ENCODE measurements at regions not wholly inside any gene's neighbourhood (a gene's known extent, or its start where the extent isn't known, plus 50 kb on each side); places are given as distances from the start of the nearest gene placed in this dataset.
"Not testable (repeated sequence)": the region's sequence is repeated elsewhere in the genome, so short reads cannot be mapped to it uniquely, and the experiment has no call there.

DNA sequence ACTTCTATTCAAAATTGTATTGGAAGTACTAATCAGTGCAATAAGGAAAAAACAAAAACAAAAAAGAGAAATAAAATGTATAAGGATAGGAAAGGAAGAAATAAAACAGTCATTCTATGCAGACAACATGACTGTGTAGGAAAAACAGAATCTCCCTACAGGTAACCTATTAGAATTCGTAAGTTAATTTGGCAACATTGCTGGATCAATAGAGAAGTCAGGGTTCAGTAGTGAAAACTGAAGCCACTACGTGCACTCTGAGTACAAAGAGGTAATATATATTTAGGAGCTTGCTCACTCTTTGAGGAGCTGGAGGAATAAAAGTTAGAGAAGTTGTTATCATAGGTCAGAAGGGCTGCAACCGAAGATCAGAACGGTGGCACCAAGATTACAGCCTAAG, 84.0 kb upstream of the BMAL1 start:
- Mint-ChIP-seq H3K27me3 (peaks cover 22 to 42% of the 10 kb centered on the region in 2 donors), H3K4me1 (no peaks in the 10 kb centered on the region), H3K9me3 (peaks cover 27 to 28% of the 10 kb centered on the region in 2 donors), H3K4me3 (no peak overlapping the region), H3K36me3 (peaks cover 1 to 4% of the 10 kb centered on the region in 2 donors), H3K27ac (no peak overlapping the region)
- DNase-seq (no peak), ATAC-seq (replicated peaks) (no peak)

DNA sequence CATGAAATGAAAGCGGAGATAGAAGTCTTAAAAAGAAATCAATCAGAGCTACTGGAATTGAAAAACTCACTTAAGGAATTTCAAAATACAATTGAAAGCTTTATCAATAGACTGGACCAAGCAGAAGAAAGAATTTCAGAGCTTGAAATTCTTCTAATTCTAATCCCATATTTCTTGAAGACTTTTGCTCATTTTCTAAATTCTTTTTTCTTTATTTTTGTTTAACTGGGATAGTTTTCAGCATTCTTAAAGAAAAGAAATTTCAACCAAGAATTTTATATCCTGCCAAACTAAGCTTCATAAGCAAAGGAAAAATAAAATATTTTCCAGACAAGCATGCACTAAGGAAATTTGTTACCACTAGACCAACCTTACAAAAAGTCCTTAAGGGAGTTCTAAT, 80.2 kb upstream of the BMAL1 start:
- not testable (repeated sequence) for H3K4me1 Mint-ChIP-seq; ATAC-seq (replicated peaks); DNase-seq; H3K36me3 Mint-ChIP-seq; H3K27ac Mint-ChIP-seq; H3K4me3 Mint-ChIP-seq
- peaks cover 29% of the 10 kb centered on the region in 2 donors for H3K9me3 Mint-ChIP-seq
- H3K27me3 Mint-ChIP-seq = peaks cover 7 to 23% of the 10 kb centered on the region in 2 donors

DNA sequence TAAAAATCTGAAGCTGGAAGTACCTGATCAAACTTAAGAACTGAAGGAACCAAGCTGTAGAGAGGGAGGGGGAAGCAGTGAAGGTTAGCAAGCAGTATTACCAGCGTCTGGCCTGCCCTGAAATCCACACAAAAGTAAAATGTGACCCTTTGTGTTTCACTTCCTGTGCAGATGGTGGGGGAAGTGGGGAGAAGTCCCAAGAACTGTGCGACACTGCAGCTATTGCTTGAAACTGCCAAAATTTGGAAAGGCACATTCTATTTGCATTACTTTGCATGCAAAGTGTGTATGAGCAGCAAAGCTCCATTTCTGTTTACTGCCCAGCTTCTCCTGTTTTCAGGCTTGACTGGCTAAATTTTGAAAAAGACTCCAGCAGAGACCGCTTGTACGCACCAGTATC, 72.1 kb upstream of the BMAL1 start:
- peaks cover 0 to 2% of the 10 kb centered on the region in 2 donors for H3K9me3 Mint-ChIP-seq
- no peak overlapping the region for H3K27ac Mint-ChIP-seq
- H3K27me3 Mint-ChIP-seq = peaks cover 11 to 13% of the 10 kb centered on the region in 2 donors
- H3K4me3 Mint-ChIP-seq = no peak overlapping the region
- ATAC-seq (replicated peaks) (peak; percentile 83 to 88), DNase-seq (no peak)
- H3K4me1 Mint-ChIP-seq = peaks cover 16 to 26% of the 10 kb centered on the region in 2 donors
- H3K36me3 Mint-ChIP-seq = no peaks in the 10 kb centered on the region

DNA sequence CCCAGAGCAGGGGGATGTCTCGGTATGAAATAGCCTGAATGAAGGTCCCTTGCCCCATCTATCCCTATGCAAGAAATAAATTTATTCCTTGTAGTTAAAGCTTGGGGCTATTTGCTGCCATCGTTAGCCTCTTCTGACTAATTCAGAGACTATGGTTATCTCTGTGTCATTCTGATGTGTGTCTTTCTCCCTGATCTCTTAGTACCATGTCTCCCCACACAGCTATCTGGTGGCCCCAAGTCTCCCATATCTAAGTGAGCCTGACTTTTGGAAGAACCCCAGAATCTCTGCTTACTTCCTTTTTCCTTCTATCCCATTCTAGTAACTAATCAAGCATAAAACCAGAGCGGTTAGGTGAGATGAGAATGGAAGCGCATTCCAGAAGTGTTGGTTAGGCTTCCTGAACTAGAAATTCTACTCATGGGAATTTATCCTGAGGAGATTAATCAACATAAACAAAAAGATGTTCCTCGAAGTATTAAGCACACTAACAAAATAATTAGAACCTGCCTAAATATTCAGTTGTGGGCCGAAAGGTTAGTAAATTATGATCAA, 71.4 kb upstream of the BMAL1 start:
- DNase-seq (no peak), ATAC-seq (replicated peaks) (peak in 1 of 2 donors; percentile 33)
- H3K27ac Mint-ChIP-seq = no peak overlapping the region
- H3K36me3 Mint-ChIP-seq = no peaks in the 10 kb centered on the region
- H3K27me3 Mint-ChIP-seq = peaks cover 11 to 13% of the 10 kb centered on the region in 2 donors
- H3K4me1 Mint-ChIP-seq = peaks cover 16 to 26% of the 10 kb centered on the region in 2 donors
- no peaks in the 10 kb centered on the region for H3K9me3 Mint-ChIP-seq
- no peak overlapping the region for H3K4me3 Mint-ChIP-seq

DNA sequence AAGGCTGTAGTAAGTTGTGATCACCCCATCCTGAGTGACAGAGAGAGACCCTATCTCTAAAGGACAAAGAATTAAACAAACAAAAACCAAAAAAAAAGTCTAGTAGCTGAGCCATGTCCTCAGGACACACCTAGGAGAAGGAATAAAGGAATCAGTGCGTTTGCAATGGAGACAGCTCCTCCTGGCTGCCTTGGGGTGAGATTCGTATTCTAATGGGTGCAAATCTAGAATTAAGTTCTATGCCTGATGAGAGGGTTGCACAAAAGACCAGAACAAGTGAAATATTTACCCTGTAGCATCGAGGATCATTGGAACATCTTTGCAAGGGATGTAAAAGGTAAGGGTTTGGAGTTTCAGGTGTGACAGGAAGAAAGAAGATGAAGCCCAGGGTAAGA, 70.3 kb upstream of the BMAL1 start:
- Mint-ChIP-seq H3K27ac (no peak overlapping the region), H3K4me3 (peak overlapping the region; percentile 3 to 14), H3K4me1 (peaks cover 16 to 26% of the 10 kb centered on the region in 2 donors), H3K36me3 (no peaks in the 10 kb centered on the region), H3K27me3 (peaks cover 11 to 13% of the 10 kb centered on the region in 2 donors), H3K9me3 (no peaks in the 10 kb centered on the region)
- no peak for DNase-seq
- no peak for ATAC-seq (replicated peaks)

DNA sequence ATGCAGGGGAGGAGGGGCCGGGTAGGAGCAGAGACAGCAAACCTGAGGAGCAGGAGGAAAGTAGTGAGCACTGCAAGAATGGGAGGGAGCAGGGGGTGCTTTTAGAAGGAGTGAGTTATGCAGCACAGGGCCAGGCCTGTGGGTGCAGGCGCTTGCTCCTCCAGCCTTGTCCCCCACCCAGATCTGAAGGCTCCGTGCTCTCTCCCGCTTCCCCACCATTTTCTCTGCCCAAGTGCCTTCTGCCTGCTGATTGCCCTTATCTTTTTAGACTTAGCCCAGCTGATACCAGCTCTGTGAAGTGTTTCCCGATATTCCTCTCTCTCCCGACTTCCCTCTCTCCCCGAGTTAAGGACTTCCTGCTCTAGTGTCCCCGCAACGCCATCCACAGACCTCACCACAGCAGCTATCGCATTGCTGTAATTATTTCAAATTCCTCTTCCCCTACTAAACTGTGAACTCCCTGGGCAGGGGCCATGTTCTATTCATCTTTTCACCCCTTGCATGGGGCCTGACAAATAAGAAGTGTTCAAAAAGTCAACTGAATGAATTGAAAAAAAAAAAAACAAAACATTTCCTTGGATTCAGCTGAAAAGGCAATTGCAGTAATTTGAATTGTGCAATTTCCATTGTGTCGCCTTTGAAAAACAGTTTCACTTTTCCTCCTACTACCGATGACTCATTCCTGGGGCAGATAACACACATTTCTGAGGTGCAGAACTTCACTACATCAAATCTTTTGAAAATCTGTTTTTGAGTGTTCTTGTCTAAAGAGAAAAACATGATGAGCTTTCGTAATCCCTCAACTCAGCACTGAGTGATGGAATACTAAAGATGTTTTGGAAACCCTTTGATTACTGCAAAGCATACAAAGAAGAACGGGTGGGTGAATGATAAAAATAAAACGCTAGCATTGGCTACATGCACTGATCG, 69.7 kb upstream of the BMAL1 start:
- DNase-seq (no peak), ATAC-seq (replicated peaks) (no peak)
- H3K4me3 Mint-ChIP-seq = peak overlapping the region; percentile 9 to 14
- peak overlapping the region; percentile 15 for H3K27ac Mint-ChIP-seq
- peaks cover 16 to 26% of the 10 kb centered on the region in 2 donors for H3K4me1 Mint-ChIP-seq
- no peaks in the 10 kb centered on the region for H3K9me3 Mint-ChIP-seq
- H3K27me3 Mint-ChIP-seq = peaks cover 11 to 13% of the 10 kb centered on the region in 2 donors
- H3K36me3 Mint-ChIP-seq = no peaks in the 10 kb centered on the region

DNA sequence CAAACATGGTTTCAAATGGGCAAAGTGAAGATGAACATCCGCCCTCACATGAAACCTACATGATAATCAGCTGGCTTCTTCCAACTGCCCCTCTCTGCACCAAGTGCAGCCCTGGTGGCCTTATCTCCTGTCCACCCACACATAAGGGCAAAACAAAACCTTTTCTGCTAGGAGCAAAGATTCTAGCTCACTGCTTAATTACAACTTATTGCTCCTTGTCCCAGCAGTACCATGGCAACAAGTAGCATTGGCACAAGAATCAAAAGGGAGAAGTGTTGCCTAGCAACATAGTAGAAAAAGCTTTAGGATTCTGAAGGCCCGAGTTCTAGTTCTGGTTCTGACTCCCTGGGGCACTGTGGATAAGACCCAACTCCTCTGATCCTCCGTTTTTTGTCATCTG, 68.7 kb upstream of the BMAL1 start:
- Mint-ChIP-seq H3K4me3 (no peak overlapping the region), H3K27ac (no peak overlapping the region), H3K4me1 (peaks cover 16 to 26% of the 10 kb centered on the region in 2 donors)

DNA sequence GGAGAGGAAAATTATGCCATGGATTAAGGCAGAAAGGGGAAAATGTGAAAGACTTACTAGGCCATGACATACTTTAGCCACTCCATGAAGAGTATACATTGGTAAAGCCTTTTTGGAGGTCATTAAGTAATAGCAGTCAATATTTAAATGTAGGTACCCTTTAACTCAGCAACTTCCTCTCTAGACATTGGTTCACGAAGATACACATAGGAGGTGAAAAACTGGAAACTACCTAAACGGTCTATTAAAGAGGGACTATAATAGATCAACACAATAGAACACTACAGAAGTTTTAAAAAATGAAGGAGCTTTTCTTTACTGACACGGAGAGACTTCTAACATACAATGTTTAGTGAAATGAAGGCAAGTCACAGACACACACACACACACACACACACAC, 68.2 kb upstream of the BMAL1 start:
- no peaks in the 10 kb centered on the region for H3K9me3 Mint-ChIP-seq
- H3K27ac Mint-ChIP-seq = no peak overlapping the region

More for the DNA sequence above, 68.7 kb upstream of the BMAL1 start:
- no peak for ATAC-seq (replicated peaks)
- H3K9me3 Mint-ChIP-seq = no peaks in the 10 kb centered on the region
- H3K36me3 Mint-ChIP-seq = no peaks in the 10 kb centered on the region
- no peak for DNase-seq
- H3K27me3 Mint-ChIP-seq = peaks cover 11 to 13% of the 10 kb centered on the region in 2 donors

DNA sequence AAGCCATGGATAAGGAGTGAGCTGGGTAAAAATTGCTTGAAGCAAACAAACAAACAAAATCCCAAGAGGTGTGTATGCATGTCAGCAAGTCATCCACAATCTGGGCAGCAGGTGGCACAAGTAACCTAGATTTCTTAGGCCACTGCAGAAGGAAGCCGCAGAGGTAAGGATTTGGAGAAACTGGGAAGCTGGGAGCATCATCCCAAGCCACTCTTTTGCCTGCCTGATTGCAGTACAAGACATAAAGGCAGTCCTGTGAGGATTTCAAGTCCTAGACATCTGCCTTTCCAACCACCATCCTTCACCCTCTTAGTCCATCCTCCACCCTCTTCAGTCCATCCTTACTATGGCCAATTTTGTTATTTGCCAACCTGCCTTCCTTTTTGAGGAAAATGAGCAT, 67.2 kb upstream of the BMAL1 start:
- peaks cover 11 to 18% of the 10 kb centered on the region in 2 donors for H3K27me3 Mint-ChIP-seq
- DNase-seq = no peak
- H3K4me3 Mint-ChIP-seq = no peak overlapping the region
- ATAC-seq (replicated peaks) = peak; percentile 40 to 54
- no peaks in the 10 kb centered on the region for H3K9me3 Mint-ChIP-seq
- no peak overlapping the region for H3K27ac Mint-ChIP-seq
- H3K4me1 Mint-ChIP-seq = peaks cover 16 to 20% of the 10 kb centered on the region in 2 donors
- no peaks in the 10 kb centered on the region for H3K36me3 Mint-ChIP-seq

More for the DNA sequence above, 68.2 kb upstream of the BMAL1 start:
- Mint-ChIP-seq H3K4me1 (peaks cover 16 to 26% of the 10 kb centered on the region in 2 donors), H3K27me3 (peaks cover 11 to 13% of the 10 kb centered on the region in 2 donors), H3K4me3 (no peak overlapping the region), H3K36me3 (no peaks in the 10 kb centered on the region)
- DNase-seq (no peak), ATAC-seq (replicated peaks) (no peak)

DNA sequence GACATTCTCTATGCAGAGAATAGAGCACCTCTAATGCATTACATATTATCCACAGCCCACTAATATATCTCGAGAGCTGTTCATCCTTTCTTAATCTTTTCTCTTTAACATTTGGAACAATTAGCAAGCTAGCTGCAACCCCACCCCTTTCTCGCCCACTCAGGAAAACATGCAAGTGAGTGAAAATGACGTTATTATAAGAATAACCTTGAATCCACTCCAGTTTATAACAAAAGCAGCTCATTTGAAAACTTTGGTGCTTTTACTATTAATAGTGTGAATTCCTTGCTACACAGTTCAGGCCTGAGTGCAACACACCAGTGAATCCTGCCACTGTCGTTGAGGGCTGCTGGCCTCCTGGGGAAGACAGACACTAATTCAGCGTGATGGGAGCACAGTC, 63.3 kb upstream of the BMAL1 start:
- Mint-ChIP-seq H3K27ac (no peak overlapping the region), H3K9me3 (peaks cover 0 to 3% of the 10 kb centered on the region in 2 donors), H3K4me1 (no peaks in the 10 kb centered on the region), H3K36me3 (no peaks in the 10 kb centered on the region), H3K27me3 (peaks cover 0 to 4% of the 10 kb centered on the region in 2 donors), H3K4me3 (no peak overlapping the region)
- DNase-seq (no peak), ATAC-seq (replicated peaks) (no peak)

DNA sequence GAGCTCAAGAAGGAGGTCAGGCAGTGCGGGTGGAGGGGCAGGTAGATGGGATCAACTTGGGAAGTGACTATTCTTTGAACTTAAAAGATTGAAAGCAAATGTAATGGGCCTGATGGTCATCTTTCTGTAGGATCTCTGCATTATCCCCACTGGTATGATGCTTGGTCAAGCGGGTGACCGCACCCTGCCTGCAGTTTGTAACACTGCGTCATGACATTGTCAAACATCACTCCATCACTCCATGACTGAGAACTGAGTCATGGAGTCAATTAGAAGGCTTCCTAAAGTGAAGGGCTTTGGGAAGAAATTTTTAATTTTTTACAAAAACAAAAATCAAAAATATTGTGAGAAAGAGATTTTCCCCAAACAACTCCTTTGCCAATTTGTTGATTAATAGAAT, 62.4 kb upstream of the BMAL1 start:
- no peak for ATAC-seq (replicated peaks)

DNA sequence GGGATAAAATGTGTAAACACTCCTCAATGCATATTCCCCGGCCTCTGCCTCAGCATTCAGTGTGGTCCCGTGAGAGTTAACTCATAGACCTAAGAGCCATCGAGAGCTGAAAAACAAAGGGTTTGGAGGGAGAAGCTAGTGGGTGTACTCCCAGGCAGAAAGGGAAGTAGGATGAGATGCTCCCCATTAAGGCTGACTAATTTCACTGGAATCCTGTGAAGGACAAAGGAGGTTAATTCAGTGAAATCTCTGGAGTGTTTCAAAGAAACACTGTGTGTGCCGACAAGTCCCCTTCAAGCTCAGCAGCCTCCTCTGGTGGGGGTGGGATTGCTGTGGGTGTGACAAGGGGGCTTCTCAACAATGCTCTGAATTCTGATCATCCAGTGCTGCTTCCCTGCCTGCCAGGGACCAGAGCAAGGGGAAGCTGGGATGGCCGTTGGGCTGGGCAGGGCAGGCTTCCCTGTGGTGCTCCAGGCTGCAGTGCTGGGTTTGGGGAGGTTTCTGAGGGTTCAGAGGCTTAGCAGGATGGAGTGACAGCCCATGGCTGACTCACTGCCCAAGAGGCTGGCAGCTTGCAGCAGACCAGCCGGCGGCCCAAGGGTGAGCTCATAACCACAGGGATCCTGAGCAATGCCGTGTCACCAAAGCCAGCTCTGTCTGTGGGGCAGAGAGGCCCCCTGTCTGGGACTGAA, 61.4 kb upstream of the BMAL1 start:
- ATAC-seq (replicated peaks) = peak; percentile 14 to 22
- H3K27me3 Mint-ChIP-seq = peaks cover 0 to 4% of the 10 kb centered on the region in 2 donors
- H3K4me3 Mint-ChIP-seq = no peak overlapping the region
- no peaks in the 10 kb centered on the region for H3K36me3 Mint-ChIP-seq
- no peak for DNase-seq
- no peaks in the 10 kb centered on the region for H3K4me1 Mint-ChIP-seq
- peaks cover 0 to 3% of the 10 kb centered on the region in 2 donors for H3K9me3 Mint-ChIP-seq
- H3K27ac Mint-ChIP-seq = no peak overlapping the region

More for the DNA sequence above, 62.4 kb upstream of the BMAL1 start:
- no peaks in the 10 kb centered on the region for H3K36me3 Mint-ChIP-seq
- H3K9me3 Mint-ChIP-seq = peaks cover 0 to 3% of the 10 kb centered on the region in 2 donors
- no peak overlapping the region for H3K4me3 Mint-ChIP-seq
- H3K27ac Mint-ChIP-seq = no peak overlapping the region
- no peaks in the 10 kb centered on the region for H3K4me1 Mint-ChIP-seq
- peaks cover 0 to 4% of the 10 kb centered on the region in 2 donors for H3K27me3 Mint-ChIP-seq
- DNase-seq = no peak

DNA sequence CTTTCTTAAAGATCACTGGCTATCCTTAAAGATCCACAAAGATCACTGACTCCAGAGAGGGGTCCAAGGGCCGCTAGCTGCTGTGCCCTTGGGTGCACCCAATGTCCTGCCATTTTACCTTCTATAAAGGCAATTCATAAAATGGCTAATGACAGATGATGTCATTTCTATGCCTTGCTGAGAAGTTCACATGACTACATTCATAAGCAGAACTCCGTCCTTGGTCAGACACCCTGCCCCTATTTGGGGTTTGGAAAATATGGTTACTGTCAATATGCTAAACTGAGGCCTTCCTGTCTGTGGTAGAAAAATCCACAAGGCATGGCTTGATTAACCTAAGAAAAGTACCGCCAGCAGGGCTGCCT, 60.9 kb upstream of the BMAL1 start:
- DNase-seq = no peak
- H3K9me3 Mint-ChIP-seq = peaks cover 0 to 3% of the 10 kb centered on the region in 2 donors
- H3K36me3 Mint-ChIP-seq = no peaks in the 10 kb centered on the region
- peaks cover 0 to 4% of the 10 kb centered on the region in 2 donors for H3K27me3 Mint-ChIP-seq
- no peak overlapping the region for H3K27ac Mint-ChIP-seq
- ATAC-seq (replicated peaks) = no peak
- no peak overlapping the region for H3K4me3 Mint-ChIP-seq
- no peaks in the 10 kb centered on the region for H3K4me1 Mint-ChIP-seq

DNA sequence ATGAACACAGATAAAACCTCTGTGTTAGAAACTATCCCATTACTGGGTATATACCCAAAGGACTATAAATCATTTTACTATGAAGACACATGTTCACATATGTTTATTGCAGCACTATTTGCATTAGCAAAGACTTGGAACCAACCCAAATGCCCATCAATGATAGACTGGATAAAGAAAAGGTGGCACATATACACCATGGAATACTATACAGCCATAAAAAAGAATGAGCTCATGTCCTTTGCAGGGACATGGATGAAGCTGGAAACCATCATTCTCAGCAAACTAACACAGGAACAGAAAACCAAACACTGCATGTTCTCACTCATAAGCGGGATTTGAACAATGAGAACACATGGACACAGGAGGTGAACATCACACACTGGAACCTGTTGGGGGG, 58.9 kb upstream of the BMAL1 start:
- H3K36me3 Mint-ChIP-seq; H3K27ac Mint-ChIP-seq; DNase-seq; H3K4me3 Mint-ChIP-seq; ATAC-seq (replicated peaks); H3K27me3 Mint-ChIP-seq; H3K9me3 Mint-ChIP-seq; H3K4me1 Mint-ChIP-seq: not testable (repeated sequence)

Measured in stimulated activated naive B cell treated with anti-CD40 and anti-IgM and Interleukin-4, amounts not matched to agents 10 μg/mL and 1 μg/mL and 100 μg/mL, for 72 hours (primary cell).